ENCODE measurements at regions not wholly inside any gene's neighbourhood (a gene's known extent, or its start where the extent isn't known, plus 50 kb on each side); places are given as distances from the start of the nearest gene placed in this dataset.
A peak's percentile ranks its signal among the peaks of the same experiment; 100 is the strongest.

DNA sequence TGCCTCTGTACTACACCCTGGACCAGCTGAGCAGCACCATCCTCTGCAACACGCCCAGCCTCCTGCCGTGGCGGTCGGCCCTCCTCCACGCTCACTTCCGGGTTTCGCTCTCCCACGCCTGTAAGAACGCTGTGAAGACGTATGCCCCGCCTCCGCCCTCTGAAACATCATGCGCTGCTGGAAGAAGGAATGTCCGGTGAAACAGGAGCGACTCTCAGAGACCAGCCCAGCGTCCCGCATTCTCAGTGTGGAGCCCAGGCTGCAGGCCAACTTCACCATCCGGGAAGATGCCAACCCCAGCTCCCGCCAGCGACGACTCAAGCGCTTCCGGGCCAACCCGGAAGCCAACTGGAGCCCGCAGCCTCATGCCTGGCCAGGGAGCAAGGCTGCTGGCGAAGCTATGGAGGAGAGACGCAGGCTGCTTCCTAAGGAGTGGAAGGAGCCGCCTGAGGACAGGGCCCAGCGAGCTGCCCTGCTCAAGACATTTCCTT is 186.1 kb upstream of the SLITRK2 start:
- Histone ChIP-seq H3K9ac (ENCODE audit: low read length) (no peak overlapping the region), H3K4me2 (ENCODE audit: low read depth, low read length, poor library complexity, severe bottlenecking) (no peak overlapping the region), H4K20me1 (ENCODE audit: insufficient read depth, low read depth, low read length) (no peaks in the 10 kb centered on the region), H3K27me3 (ENCODE audit: low read length) (no peaks in the 10 kb centered on the region), H3K27ac (ENCODE audit: low read length) (no peak overlapping the region), H3K9me2 (replicated peaks; ENCODE audit: insufficient read depth, low read length) (no peaks in the 10 kb centered on the region), H3K79me2 (ENCODE audit: low read length) (no peaks in the 10 kb centered on the region), H2AFZ (ENCODE audit: low read length) (no peak overlapping the region), H3K4me3 (ENCODE audit: low read length) (no peak overlapping the region), H3K9me3 (ENCODE audit: low read length) (peaks cover 3% of the 10 kb centered on the region), H3K36me3 (ENCODE audit: insufficient read depth, low read length) (no peaks in the 10 kb centered on the region), H3K4me1 (ENCODE audit: low read length) (no peaks in the 10 kb centered on the region)
- DNase-seq, result no peak

DNA sequence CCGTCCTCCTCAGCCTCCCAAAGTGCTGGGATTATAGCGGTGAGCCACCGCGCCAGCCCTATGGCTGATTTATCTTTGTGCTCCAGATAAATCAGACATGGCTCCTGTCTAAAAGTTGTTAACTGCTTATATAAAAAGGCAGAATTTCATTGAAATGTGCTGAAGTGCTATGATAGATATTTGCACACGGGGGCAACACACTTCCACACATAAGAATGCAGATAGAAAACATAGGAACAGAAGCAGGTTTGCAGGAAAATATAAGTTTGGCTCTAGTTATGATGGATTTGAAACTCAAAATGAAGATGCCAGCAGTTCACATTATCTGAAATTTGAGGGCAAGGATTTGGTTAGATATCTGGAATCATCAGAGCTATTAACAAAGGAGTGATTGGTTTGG is 163.1 kb upstream of the SLITRK2 start:
- peaks cover 2% of the 10 kb centered on the region; the same call in 1 of the 2 replicates for H3K4me1 ChIP-seq (ENCODE audit: low read length)
- H3K9me3 ChIP-seq (ENCODE audit: low read length), result peaks cover 4% of the 10 kb centered on the region
- no peaks in the 10 kb centered on the region for H3K79me2 ChIP-seq (ENCODE audit: low read length)
- no peak overlapping the region for H3K4me2 ChIP-seq (ENCODE audit: low read depth, low read length, poor library complexity, severe bottlenecking)
- H3K4me3 ChIP-seq (ENCODE audit: low read length), result no peak overlapping the region
- no peaks in the 10 kb centered on the region for H3K9me2 ChIP-seq (replicated peaks; ENCODE audit: insufficient read depth, low read length)
- H3K27ac ChIP-seq (ENCODE audit: low read length), result no peak overlapping the region
- no peaks in the 10 kb centered on the region for H3K36me3 ChIP-seq (ENCODE audit: insufficient read depth, low read length)
- H4K20me1 ChIP-seq (ENCODE audit: insufficient read depth, low read depth, low read length), result no peaks in the 10 kb centered on the region
- no peak overlapping the region for H3K9ac ChIP-seq (ENCODE audit: low read length)
- H3K27me3 ChIP-seq (ENCODE audit: low read length), result no peaks in the 10 kb centered on the region
- DNase-seq, result no peak
- H2AFZ ChIP-seq (ENCODE audit: low read length), result no peak overlapping the region

- Histone ChIP-seq H3K9me2 (replicated peaks; ENCODE audit: insufficient read depth, low read length) (no peaks in the 10 kb centered on the region), H3K27ac (ENCODE audit: low read length) (no peak overlapping the region), H3K27me3 (ENCODE audit: low read length) (no peaks in the 10 kb centered on the region), H3K36me3 (ENCODE audit: insufficient read depth, low read length) (no peaks in the 10 kb centered on the region), H3K4me1 (ENCODE audit: low read length) (no peaks in the 10 kb centered on the region), H2AFZ (ENCODE audit: low read length) (no peak overlapping the region), H4K20me1 (ENCODE audit: insufficient read depth, low read depth, low read length) (no peaks in the 10 kb centered on the region), H3K4me3 (ENCODE audit: low read length) (no peak overlapping the region), H3K4me2 (ENCODE audit: low read depth, low read length, poor library complexity, severe bottlenecking) (no peak overlapping the region), H3K79me2 (ENCODE audit: low read length) (no peaks in the 10 kb centered on the region), H3K9ac (ENCODE audit: low read length) (no peak overlapping the region), H3K9me3 (ENCODE audit: low read length) (no peaks in the 10 kb centered on the region)
- DNase-seq, result no peak
These were observed 143.8 kb upstream of the SLITRK2 start for GRCh38 chrX:145673841-145674240.

GRCh38 chrX:145677109-145677817 is 140.4 kb upstream of the SLITRK2 start:
- Histone ChIP-seq H3K4me3 (ENCODE audit: low read length) (no peak overlapping the region), H3K79me2 (ENCODE audit: low read length) (no peaks in the 10 kb centered on the region), H2AFZ (ENCODE audit: low read length) (no peak overlapping the region), H3K9ac (ENCODE audit: low read length) (no peak overlapping the region), H4K20me1 (ENCODE audit: insufficient read depth, low read depth, low read length) (no peaks in the 10 kb centered on the region), H3K36me3 (ENCODE audit: insufficient read depth, low read length) (no peaks in the 10 kb centered on the region), H3K4me2 (ENCODE audit: low read depth, low read length, poor library complexity, severe bottlenecking) (no peak overlapping the region), H3K9me3 (ENCODE audit: low read length) (no peaks in the 10 kb centered on the region), H3K4me1 (ENCODE audit: low read length) (no peaks in the 10 kb centered on the region), H3K27ac (ENCODE audit: low read length) (no peak overlapping the region), H3K27me3 (ENCODE audit: low read length) (no peaks in the 10 kb centered on the region), H3K9me2 (replicated peaks; ENCODE audit: insufficient read depth, low read length) (no peaks in the 10 kb centered on the region)
- DNase-seq, result no peak

GRCh38 chrX:145682518-145683298 is 134.9 kb upstream of the SLITRK2 start:
- H3K4me2 ChIP-seq (ENCODE audit: low read depth, low read length, poor library complexity, severe bottlenecking), result peak overlapping the region; percentile 34
- no peak overlapping the region for H3K9ac ChIP-seq (ENCODE audit: low read length)
- H3K4me1 ChIP-seq (ENCODE audit: low read length), result no peaks in the 10 kb centered on the region
- no peaks in the 10 kb centered on the region for H3K79me2 ChIP-seq (ENCODE audit: low read length)
- H3K27ac ChIP-seq (ENCODE audit: low read length), result no peak overlapping the region
- H3K9me2 ChIP-seq (replicated peaks; ENCODE audit: insufficient read depth, low read length), result no peaks in the 10 kb centered on the region
- H3K36me3 ChIP-seq (ENCODE audit: insufficient read depth, low read length), result no peaks in the 10 kb centered on the region
- H3K4me3 ChIP-seq (ENCODE audit: low read length), result no peak overlapping the region
- no peaks in the 10 kb centered on the region for H3K27me3 ChIP-seq (ENCODE audit: low read length)
- no peak overlapping the region for H2AFZ ChIP-seq (ENCODE audit: low read length)
- no peaks in the 10 kb centered on the region for H4K20me1 ChIP-seq (ENCODE audit: insufficient read depth, low read depth, low read length)
- no peak for DNase-seq
- no peaks in the 10 kb centered on the region for H3K9me3 ChIP-seq (ENCODE audit: low read length)

DNA sequence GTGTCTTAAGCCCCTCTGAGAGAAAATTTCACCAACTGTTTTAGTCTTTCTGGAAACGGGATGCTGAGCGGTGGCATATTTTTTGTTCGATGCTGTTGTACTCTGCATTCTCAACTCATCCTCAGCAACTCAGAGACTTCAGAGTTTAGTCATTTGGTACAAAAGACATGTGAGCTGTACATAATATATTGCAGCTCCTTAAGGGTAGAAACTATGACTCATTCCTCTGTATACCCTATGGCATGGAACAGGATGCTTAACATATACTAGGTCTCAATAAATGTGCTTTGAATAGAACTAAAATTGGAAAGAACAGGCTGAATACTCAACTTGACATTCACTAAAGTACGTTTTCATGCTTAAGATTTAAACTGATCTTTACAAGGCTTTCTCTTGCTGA is 130.5 kb upstream of the SLITRK2 start:
- Histone ChIP-seq H3K4me2 (ENCODE audit: low read depth, low read length, poor library complexity, severe bottlenecking) (no peak overlapping the region), H2AFZ (ENCODE audit: low read length) (no peak overlapping the region), H3K36me3 (ENCODE audit: insufficient read depth, low read length) (no peaks in the 10 kb centered on the region), H3K9me2 (replicated peaks; ENCODE audit: insufficient read depth, low read length) (no peaks in the 10 kb centered on the region), H3K9me3 (ENCODE audit: low read length) (no peaks in the 10 kb centered on the region), H3K27ac (ENCODE audit: low read length) (no peak overlapping the region), H3K9ac (ENCODE audit: low read length) (no peak overlapping the region), H3K4me1 (ENCODE audit: low read length) (no peaks in the 10 kb centered on the region), H3K4me3 (ENCODE audit: low read length) (no peak overlapping the region), H4K20me1 (ENCODE audit: insufficient read depth, low read depth, low read length) (no peaks in the 10 kb centered on the region), H3K79me2 (ENCODE audit: low read length) (no peaks in the 10 kb centered on the region), H3K27me3 (ENCODE audit: low read length) (no peaks in the 10 kb centered on the region)
- DNase-seq, result no peak

DNA sequence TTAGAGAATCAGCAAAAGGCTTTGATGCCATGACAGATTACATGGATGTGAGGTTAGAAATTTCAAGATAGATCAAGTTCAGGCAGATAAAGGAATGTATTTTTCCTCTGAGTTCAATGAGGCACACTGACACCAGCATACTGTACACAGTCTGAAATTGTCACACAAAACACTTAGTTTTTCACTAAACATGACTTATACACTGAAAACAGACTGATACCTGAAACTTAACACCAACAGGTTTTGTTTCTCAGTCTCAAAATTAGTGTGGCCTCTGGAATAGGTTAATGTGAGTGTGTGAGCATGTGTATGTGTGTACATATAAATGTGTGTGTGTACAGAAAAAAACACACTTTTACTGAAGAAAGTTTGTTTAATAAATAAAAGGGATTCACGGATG is 129.9 kb upstream of the SLITRK2 start:
- H3K4me1 ChIP-seq (ENCODE audit: low read length), result no peaks in the 10 kb centered on the region
- no peak overlapping the region for H3K9ac ChIP-seq (ENCODE audit: low read length)
- H3K79me2 ChIP-seq (ENCODE audit: low read length), result no peaks in the 10 kb centered on the region
- H3K27ac ChIP-seq (ENCODE audit: low read length), result no peak overlapping the region
- no peaks in the 10 kb centered on the region for H4K20me1 ChIP-seq (ENCODE audit: insufficient read depth, low read depth, low read length)
- no peak overlapping the region for H2AFZ ChIP-seq (ENCODE audit: low read length)
- H3K4me2 ChIP-seq (ENCODE audit: low read depth, low read length, poor library complexity, severe bottlenecking), result no peak overlapping the region
- no peaks in the 10 kb centered on the region for H3K9me2 ChIP-seq (replicated peaks; ENCODE audit: insufficient read depth, low read length)
- no peaks in the 10 kb centered on the region for H3K27me3 ChIP-seq (ENCODE audit: low read length)
- no peak overlapping the region for H3K4me3 ChIP-seq (ENCODE audit: low read length)
- no peaks in the 10 kb centered on the region for H3K9me3 ChIP-seq (ENCODE audit: low read length)
- H3K36me3 ChIP-seq (ENCODE audit: insufficient read depth, low read length), result no peaks in the 10 kb centered on the region
- DNase-seq, result no peak

GRCh38 chrX:145694048-145694447 is 123.6 kb upstream of the SLITRK2 start:
- DNase-seq, result no peak
- Histone ChIP-seq H4K20me1 (ENCODE audit: insufficient read depth, low read depth, low read length) (no peaks in the 10 kb centered on the region), H3K4me1 (ENCODE audit: low read length) (no peaks in the 10 kb centered on the region), H3K9me2 (replicated peaks; ENCODE audit: insufficient read depth, low read length) (no peaks in the 10 kb centered on the region), H3K27me3 (ENCODE audit: low read length) (no peaks in the 10 kb centered on the region), H3K27ac (ENCODE audit: low read length) (no peak overlapping the region), H3K9ac (ENCODE audit: low read length) (no peak overlapping the region), H2AFZ (ENCODE audit: low read length) (no peak overlapping the region), H3K79me2 (ENCODE audit: low read length) (no peaks in the 10 kb centered on the region), H3K36me3 (ENCODE audit: insufficient read depth, low read length) (no peaks in the 10 kb centered on the region), H3K4me2 (ENCODE audit: low read depth, low read length, poor library complexity, severe bottlenecking) (no peak overlapping the region), H3K9me3 (ENCODE audit: low read length) (no peaks in the 10 kb centered on the region), H3K4me3 (ENCODE audit: low read length) (no peak overlapping the region)

Measured in Karpas-422 (cell line).